ENCODE measurements at regions not wholly inside any gene's neighbourhood (a gene's known extent, or its start where the extent isn't known, plus 50 kb on each side); places are given as distances from the start of the nearest gene placed in this dataset.

DNA sequence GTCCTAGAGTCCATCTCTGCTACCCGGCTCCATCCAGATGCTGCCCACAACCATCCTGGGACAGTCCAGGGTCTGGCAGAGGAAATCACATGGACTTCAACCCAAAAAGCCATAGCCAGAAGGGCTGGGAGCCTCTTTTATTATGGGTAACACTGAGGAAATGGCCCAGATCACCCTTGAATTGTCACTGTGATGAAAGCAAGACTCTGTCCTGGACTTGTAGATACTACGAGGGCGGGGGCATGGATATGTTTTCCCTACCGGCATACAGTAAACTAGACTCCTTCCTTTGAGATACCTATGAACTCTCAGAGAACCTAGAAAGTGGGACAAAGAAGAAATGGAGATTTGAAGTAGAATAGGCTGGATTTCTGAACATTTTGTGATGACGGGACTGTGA is 110.3 kb downstream of the LACC1 start:
- Histone ChIP-seq H2BK120ac (replicated peaks; ENCODE audit: low read depth, low read length) (no peak overlapping the region), H3K4me2 (ENCODE audit: insufficient read depth in 1 of 2, low read depth in 2 of 2, low read length in 2 of 2) (no peak overlapping the region), H3K23me2 (ENCODE audit: low read depth, low read length) (no peaks in the 10 kb centered on the region), H3K4me3 (ENCODE audit: extremely low read depth in 1 of 4, insufficient read depth in 2 of 4, low read depth in 3 of 4, low read length in 4 of 4) (no peak overlapping the region), H4K20me1 (replicated peaks in 1 of 2; ENCODE audit: control insufficient read depth in 1 of 2, insufficient read depth in 2 of 2, low read length in 2 of 2) (no peaks in the 10 kb centered on the region), H3K14ac (ENCODE audit: insufficient read length) (no peak overlapping the region), H3K79me1 (ENCODE audit: low read depth, low read length) (no peaks in the 10 kb centered on the region), H2BK5ac (ENCODE audit: low read depth, low read length) (no peak overlapping the region), H4K8ac (ENCODE audit: extremely low read depth, insufficient read depth, low read length) (no peak overlapping the region), H2AK5ac (ENCODE audit: low read depth, low read length) (no peak overlapping the region), H2BK20ac (ENCODE audit: low read length) (no peak overlapping the region), H3K36me3 (ENCODE audit: control insufficient read depth in 2 of 4, insufficient read depth in 4 of 4, low read length in 3 of 4) (no peaks in the 10 kb centered on the region), H3K4ac (replicated peaks; ENCODE audit: insufficient read length, low read depth, low read length) (no peak overlapping the region), H3K27ac (ENCODE audit: low read depth, low read length) (no peak overlapping the region), H3K23ac (ENCODE audit: insufficient read length) (no peak overlapping the region), H4K91ac (replicated peaks; ENCODE audit: insufficient read length, low read length) (no peak overlapping the region), H2BK15ac (ENCODE audit: low read length) (no peak overlapping the region), H2AFZ (ENCODE audit: low read length) (no peak overlapping the region), H2BK12ac (ENCODE audit: low read depth, low read length) (no peak overlapping the region), H3K4me1 (replicated peaks in 1 of 4; ENCODE audit: control insufficient read depth in 3 of 4, insufficient read depth in 4 of 4, low read length in 3 of 4) (peaks cover 3 to 6% (median 5%) of the 10 kb centered on the region in 4 experiments; a peak in 5 of 7 replicates), H3K56ac (replicated peaks; ENCODE audit: insufficient read length, low read depth, low read length) (no peak overlapping the region), H3K79me2 (ENCODE audit: control insufficient read depth in 1 of 2, insufficient read depth in 2 of 2, low read length in 2 of 2) (no peaks in the 10 kb centered on the region), H3K9me3 (ENCODE audit: insufficient read depth in 2 of 2, low read depth in 1 of 2, low read length in 1 of 2) (peaks cover 0 to 2% of the 10 kb centered on the region in 2 experiments; a peak in 1 of 4 replicates), H3K9ac (replicated peaks in 1 of 4; ENCODE audit: extremely low read depth in 1 of 4, low read depth in 3 of 4, low read length in 3 of 4) (no peak overlapping the region), H4K5ac (ENCODE audit: insufficient read length, low read depth, low read length) (no peak overlapping the region), H3K18ac (ENCODE audit: extremely low read depth, low read length) (no peak overlapping the region), H3K27me3 (replicated peaks in 1 of 4; ENCODE audit: control insufficient read depth in 3 of 4, extremely low read depth in 1 of 4, insufficient read depth in 3 of 4, low read length in 3 of 4) (no peaks in the 10 kb centered on the region)
- ChIA-PET POLR2A (ENCODE audit: partially characterized antibody) (no interaction called here), CTCF (ENCODE audit: partially characterized antibody) (interaction anchor here (0.6 to 1.3 kb wide), 2 partner anchors 9 to 453 kb away, joined by 3 to 4 read pairs; no protein-coding TSS in a partner anchor)
- no peak for DNase-seq (ENCODE audit: low read depth in 1 of 2, low spot score in 2 of 2)
- WGBS, 2 experiments (ENCODE audit: extremely low coverage in 1 of 2, insufficient coverage in 1 of 2, insufficient read length in 1 of 2, insufficient replicate concordance in 2 of 2, low coverage in 1 of 2, low lambda C conversion rate in 2 of 2, missing lambda C conversion rate in 1 of 2): 86% methylated on average over 5 of the region's 5 CpGs; no CpG with 5 or more reads in 1 of the 2 experiments
- no peak for FAIRE-seq
- TF ChIP-seq GABPA (IDR thresholded peaks at IDR 0.05; ENCODE audit: borderline replicate concordance, insufficient read depth, low read length): no peak
- TF ChIP-seq CTCF (IDR thresholded peaks at IDR 0.05; ENCODE audit: control extremely low read depth in 1 of 3, insufficient read depth in 1 of 3, low read depth in 1 of 3, low read length in 3 of 3): no peak
- TF ChIP-seq, protein P1, sequence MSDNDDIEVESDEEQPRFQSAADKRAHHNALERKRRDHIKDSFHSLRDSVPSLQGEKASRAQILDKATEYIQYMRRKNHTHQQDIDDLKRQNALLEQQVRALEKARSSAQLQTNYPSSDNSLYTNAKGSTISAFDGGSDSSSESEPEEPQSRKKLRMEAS (IDR thresholded peaks at IDR 0.05): no peak
